RWPE2 (cell line): ENCODE measurements at regions not wholly inside any gene's neighbourhood (a gene's known extent, or its start where the extent isn't known, plus 50 kb on each side); places are given as distances from the start of the nearest gene placed in this dataset.
"Not testable (repeated sequence)": the region's sequence is repeated elsewhere in the genome, so short reads cannot be mapped to it uniquely, and the experiment has no call there.

Experiments
- ATAC-seq: fragments of 200-7000 bp; cut with Tn5 transposase; 3 replicates; pipeline ENCODE4 v1.9.1; 2021; ENCODE audit warnings: low read depth
- DNase-seq: peaks from one replicate; pipeline ENCODE4 v3.0.0-alpha.2; 2020; ENCODE audit warnings: low spot score
- H3K27ac ChIP-seq: fragments of 450-650 bp; 2 replicates; pipeline ENCODE4 v1.5.1; 2017; ENCODE audit warnings: mild to moderate bottlenecking; ENCODE audit not compliant: poor library complexity, severe bottlenecking
- H3K27me3 ChIP-seq: fragments of 250-450 bp; sonication (Bioruptor Pico); 2 replicates; pipeline ENCODE4 v1.5.1; 2021; ENCODE audit warnings: mild to moderate bottlenecking, moderate library complexity; ENCODE audit not compliant: insufficient read depth, poor library complexity, severe bottlenecking
- H3K36me3 ChIP-seq: fragments of 250-450 bp; sonication (Bioruptor Pico); 2 replicates; pipeline ENCODE4 v1.5.1; 2020; ENCODE audit warnings: low read depth, mild to moderate bottlenecking, moderate library complexity
- H3K4me1 ChIP-seq: fragments of 250-450 bp; sonication (Bioruptor Pico); 2 replicates; pipeline ENCODE4 v1.5.1; 2021; ENCODE audit warnings: mild to moderate bottlenecking, moderate library complexity; ENCODE audit not compliant: insufficient read depth, poor library complexity, severe bottlenecking
- H3K4me3 ChIP-seq: fragments of 250-450 bp; sonication (Bioruptor Pico); 2 replicates; pipeline ENCODE4 v1.5.1; 2021; ENCODE audit warnings: mild to moderate bottlenecking, moderate library complexity; ENCODE audit not compliant: severe bottlenecking
- H3K9me3 ChIP-seq: fragments of 250-450 bp; sonication (Bioruptor Pico); 2 replicates; pipeline ENCODE4 v1.5.1; 2021; ENCODE audit warnings: mild to moderate bottlenecking, moderate library complexity; ENCODE audit not compliant: severe bottlenecking
- TF ChIP-seq, protein P1 (sequence below): fragments of 450-650 bp; IDR thresholded peaks from one replicate; pipeline ENCODE4 v1.5.1; 2017; ENCODE audit warnings: mild to moderate bottlenecking, moderate library complexity; ENCODE audit not compliant: poor library complexity, severe bottlenecking

DNA sequence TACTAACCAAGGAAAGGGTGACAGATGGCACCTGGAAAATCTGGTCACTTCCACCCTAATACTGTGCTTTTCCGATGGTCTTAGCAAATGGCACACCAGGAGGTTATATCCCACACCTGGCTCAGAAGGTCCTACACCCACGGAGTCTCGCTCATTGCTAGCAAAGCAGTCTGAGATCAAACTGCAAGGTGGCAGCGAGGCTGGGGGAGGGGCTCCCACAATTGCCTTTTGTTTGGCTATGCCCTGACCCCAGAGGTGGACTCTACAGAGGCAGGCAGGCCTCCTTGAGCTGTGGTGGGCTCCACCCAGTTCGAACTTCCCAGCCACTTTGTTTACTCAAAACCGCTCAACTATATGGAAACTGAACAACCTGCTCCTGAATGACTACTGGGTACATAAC lies 50.3 kb upstream of the UGT2B15 start:
- H3K4me3 ChIP-seq, H3K36me3 ChIP-seq, ATAC-seq, H3K4me1 ChIP-seq, H3K27ac ChIP-seq, DNase-seq, H3K27me3 ChIP-seq, H3K9me3 ChIP-seq: not testable (repeated sequence)

DNA sequence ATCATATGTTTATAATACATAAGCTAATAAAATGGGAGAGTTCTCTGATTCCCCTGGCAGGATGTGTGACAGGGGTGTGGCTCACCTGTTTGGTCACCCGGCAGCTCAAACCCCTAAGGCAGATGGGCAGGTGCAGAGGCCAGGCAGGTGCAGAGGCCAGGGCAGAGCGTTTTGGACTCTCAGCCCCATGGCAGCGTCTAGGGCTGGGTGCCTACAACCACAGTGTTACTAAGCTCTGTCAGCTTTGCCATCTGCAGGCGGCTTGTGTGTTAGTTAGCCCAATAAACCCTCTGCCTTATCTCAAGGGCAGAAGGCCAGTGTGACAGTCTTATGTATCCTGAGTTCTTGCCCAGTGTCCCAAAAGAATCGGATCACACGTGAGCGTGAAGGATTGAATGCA lies 54.0 kb upstream of the UGT2B15 start:
- H3K9me3 ChIP-seq: no peaks in the 10 kb centered on the region
- H3K27ac ChIP-seq: no peak overlapping the region
- DNase-seq (no peak), ATAC-seq (no peak)
- H3K4me1 ChIP-seq: no peaks in the 10 kb centered on the region
- TF ChIP-seq, protein P1, sequence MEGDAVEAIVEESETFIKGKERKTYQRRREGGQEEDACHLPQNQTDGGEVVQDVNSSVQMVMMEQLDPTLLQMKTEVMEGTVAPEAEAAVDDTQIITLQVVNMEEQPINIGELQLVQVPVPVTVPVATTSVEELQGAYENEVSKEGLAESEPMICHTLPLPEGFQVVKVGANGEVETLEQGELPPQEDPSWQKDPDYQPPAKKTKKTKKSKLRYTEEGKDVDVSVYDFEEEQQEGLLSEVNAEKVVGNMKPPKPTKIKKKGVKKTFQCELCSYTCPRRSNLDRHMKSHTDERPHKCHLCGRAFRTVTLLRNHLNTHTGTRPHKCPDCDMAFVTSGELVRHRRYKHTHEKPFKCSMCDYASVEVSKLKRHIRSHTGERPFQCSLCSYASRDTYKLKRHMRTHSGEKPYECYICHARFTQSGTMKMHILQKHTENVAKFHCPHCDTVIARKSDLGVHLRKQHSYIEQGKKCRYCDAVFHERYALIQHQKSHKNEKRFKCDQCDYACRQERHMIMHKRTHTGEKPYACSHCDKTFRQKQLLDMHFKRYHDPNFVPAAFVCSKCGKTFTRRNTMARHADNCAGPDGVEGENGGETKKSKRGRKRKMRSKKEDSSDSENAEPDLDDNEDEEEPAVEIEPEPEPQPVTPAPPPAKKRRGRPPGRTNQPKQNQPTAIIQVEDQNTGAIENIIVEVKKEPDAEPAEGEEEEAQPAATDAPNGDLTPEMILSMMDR: no peak
- H3K36me3 ChIP-seq: no peaks in the 10 kb centered on the region
- H3K27me3 ChIP-seq: no peaks in the 10 kb centered on the region
- H3K4me3 ChIP-seq: no peak overlapping the region

DNA sequence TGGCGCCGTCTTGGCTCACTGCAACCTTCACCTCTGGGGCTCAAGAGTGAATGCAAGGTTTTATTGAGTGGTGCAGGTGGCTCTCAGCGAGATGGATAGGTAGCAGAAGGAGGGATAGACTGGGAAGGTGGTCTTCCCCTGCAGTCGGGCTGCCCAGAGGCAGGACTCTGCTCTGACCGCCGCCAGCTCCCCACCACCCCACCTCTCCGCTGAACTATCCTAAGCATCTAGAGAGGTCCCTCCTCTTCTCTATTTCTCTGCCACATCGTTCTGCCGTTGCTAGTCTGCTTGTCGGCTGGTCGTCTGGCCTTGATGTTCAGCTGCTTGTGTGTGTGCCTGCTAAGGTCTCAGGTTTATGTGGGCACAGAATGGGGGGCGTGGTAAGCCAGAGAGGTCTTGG lies 54.5 kb upstream of the UGT2B15 start:
- H3K36me3 ChIP-seq: no peaks in the 10 kb centered on the region
- H3K27me3 ChIP-seq: no peaks in the 10 kb centered on the region
- TF ChIP-seq, protein P1: no peak
- no peaks in the 10 kb centered on the region for H3K9me3 ChIP-seq
- no peak overlapping the region for H3K27ac ChIP-seq
- DNase-seq (no peak), ATAC-seq (no peak)
- no peaks in the 10 kb centered on the region for H3K4me1 ChIP-seq
- no peak overlapping the region for H3K4me3 ChIP-seq

GRCh38 chr4:68732653-68733466 lies 62.4 kb upstream of the UGT2B15 start:
- Histone ChIP-seq H3K9me3 (no peaks in the 10 kb centered on the region), H3K27me3 (no peaks in the 10 kb centered on the region), H3K4me1 (no peaks in the 10 kb centered on the region), H3K4me3 (no peak overlapping the region), H3K36me3 (no peaks in the 10 kb centered on the region), H3K27ac (no peak overlapping the region)
- DNase-seq: no peak
- ATAC-seq: no peak
- TF ChIP-seq, protein P1: no peak

DNA sequence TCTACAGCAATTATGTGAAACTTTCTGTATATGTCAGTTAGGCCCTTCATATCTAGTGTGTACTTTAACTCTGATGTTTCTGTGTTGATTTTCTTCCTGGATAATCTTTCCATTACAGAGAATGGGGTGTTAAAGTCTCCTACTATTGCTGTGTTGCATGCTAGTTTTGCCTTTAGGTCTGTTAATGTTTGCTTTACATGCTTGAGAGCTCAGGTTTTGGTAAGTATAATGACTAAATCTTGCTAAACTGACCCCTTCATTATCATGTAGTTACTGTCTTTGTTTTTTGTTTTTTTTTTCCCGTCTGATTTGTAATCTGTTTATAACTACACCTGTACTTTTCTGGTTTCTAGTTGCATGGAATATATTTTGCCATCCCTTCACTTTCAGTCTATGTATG lies 63.6 kb upstream of the UGT2B15 start:
- no peak overlapping the region for H3K4me3 ChIP-seq
- H3K27me3 ChIP-seq: no peaks in the 10 kb centered on the region
- no peaks in the 10 kb centered on the region for H3K4me1 ChIP-seq
- DNase-seq (no peak), ATAC-seq (no peak)
- H3K36me3 ChIP-seq: no peaks in the 10 kb centered on the region
- no peaks in the 10 kb centered on the region for H3K9me3 ChIP-seq
- H3K27ac ChIP-seq: no peak overlapping the region
- TF ChIP-seq, protein P1: no peak
